Left lobe of liver (tissue), 2 donors: ENCODE measurements at regions not wholly inside any gene's neighbourhood (a gene's known extent, or its start where the extent isn't known, plus 50 kb on each side); places are given as distances from the start of the nearest gene placed in this dataset.
"Not testable (repeated sequence)": the region's sequence is repeated elsewhere in the genome, so short reads cannot be mapped to it uniquely, and the experiment has no call there.

Source experiments
- ATAC-seq: fragments of 200-7000 bp; cut with Tn5 transposase; one replicate; pipeline ENCODE4 v1.9.1; 2020; ENCODE audit warnings: mild to moderate bottlenecking, moderate library complexity
- DNase-seq: peaks from one replicate; pipeline ENCODE4 v3.0.0-alpha.2; 2020; ENCODE audit warnings: low spot score
- donor health status: DM: no; HTN: no; CAD: no; lungs with moderate emphysema.
- donor health status: DM: no; HTN: yes; CAD: no.

DNA sequence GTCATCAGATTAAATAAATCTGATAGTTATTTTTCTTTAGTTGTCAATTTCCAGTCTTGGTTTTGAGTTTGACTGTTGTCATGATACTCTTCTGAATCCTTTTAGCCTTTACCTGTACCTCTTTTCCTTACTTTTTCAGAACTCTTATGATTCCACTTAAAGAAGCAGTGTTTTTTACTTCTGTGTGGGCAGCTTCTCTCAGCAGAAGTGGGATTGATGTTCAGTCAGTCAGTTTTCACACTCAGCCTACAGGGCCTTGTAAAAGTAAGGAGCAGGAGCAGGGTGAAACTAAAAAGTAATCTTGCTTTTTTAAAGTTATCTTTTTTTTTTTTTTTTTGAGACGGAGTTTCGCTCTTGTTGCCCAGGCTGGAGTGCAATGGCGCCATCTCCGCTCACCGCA lies 75.1 kb downstream of the HAUS1 start:
- ATAC-seq (no peak), DNase-seq (no peak)

- no peak for DNase-seq
- ATAC-seq, result no peak
Observed at GRCh38 chr18:46182633-46183358, 78.6 kb downstream of the HAUS1 start.

DNA sequence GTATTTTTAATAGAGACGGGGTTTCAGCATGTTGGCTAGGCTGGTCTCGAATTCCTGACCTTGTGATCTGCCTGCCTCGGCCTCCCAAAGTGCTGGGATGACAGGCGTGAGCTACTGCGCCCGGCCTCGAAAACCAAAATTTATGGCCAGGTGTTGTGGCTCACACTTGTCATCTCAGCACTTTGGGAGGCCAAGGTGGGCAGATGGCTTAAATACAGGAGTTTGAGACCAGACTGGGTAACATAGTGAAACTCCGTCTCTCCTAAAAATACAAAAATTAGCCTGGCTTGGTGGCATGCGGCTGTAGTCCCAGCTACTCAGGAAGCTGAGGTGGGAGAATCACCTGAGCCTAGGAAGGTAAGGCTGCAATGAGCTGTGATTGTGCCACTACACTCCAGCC lies 80.1 kb downstream of the HAUS1 start:
- ATAC-seq, DNase-seq: not testable (repeated sequence)

DNA sequence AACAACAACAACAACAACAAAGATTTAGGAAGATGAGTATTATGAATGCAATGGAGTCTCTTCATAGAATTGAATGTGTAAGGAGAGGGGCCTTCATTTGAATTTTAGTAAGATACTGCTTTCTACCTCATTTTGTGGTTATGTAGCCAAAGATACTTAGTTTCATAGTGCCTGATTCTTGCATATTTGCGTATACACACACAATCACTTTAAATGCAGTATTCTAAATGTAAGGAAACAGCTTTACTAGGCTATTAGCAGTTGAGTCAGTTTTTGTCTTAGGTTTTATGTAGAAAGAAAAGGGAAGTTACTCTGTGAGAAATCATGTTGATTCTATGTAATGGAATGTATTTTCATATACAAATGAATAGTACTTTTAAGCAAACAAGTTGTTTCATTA lies 80.5 kb downstream of the HAUS1 start:
- DNase-seq (no peak), ATAC-seq (no peak)

GRCh38 chr18:46190667-46191066 lies 86.5 kb downstream of the HAUS1 start:
- no peak for ATAC-seq
- no peak for DNase-seq

DNA sequence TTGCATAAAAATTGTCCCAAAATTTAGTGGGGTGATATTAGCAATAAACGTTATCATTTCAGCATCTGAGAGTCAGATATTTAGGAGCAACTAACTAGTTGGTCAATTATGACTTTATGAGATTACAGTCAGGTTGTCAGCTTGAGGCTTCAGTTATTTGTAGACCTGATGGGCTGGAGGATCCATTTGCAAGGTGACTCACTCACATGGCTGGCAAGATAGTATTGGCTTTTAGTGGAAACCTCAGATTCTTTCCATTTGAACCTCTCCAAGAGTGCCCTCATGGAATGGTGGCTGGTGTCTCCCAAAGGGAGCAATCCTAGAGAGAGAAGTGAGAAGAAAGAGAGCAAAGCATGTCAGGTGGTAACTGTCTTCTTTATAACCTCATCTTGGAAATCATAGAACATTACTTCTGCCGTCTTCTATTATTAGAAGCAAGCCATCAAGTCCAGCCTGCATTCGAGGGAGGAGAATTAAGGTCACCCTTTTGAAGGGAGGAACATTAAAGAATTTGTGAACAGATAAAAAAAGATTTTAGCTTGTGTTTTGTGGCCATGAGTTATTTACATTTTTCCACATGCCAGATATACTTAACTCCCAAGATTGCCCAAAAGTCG lies 92.5 kb downstream of the HAUS1 start:
- ATAC-seq (no peak), DNase-seq (no peak)

DNA sequence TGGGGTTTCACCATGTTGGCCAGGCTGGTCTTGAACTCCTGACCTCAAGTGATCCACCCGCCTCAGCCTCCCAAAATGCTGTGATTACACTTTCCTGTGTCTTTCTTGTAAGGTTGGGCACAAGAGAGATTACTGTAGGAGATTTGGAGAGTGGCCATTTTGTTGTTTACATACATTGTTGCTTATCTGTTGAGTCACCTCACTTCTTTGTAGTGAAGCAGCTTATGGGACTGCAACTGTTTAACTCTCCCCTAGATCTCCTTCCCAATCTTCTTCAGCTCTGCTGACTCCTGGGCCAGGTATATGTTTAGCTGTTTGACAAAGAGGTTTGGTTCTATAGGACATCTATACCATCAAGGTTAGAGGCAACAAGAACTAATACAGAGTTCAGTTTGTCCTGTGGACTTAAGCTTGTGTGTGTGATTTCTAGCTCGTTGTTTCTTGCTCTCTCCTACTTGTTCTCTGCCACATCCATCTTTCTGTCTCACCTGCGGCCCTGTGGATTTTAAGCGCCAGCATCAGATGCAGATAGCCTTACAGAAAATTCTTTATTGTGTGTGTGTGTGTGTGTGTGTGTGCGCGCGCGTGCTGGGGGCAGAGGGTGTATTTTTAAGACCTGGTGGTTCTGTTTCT lies 95.4 kb downstream of the HAUS1 start:
- DNase-seq, result no peak
- ATAC-seq, result peak; percentile 60

- DNase-seq, ATAC-seq: not testable (repeated sequence)
Observed at GRCh38 chr18:46200178-46201055, 96.2 kb downstream of the HAUS1 start.

DNA sequence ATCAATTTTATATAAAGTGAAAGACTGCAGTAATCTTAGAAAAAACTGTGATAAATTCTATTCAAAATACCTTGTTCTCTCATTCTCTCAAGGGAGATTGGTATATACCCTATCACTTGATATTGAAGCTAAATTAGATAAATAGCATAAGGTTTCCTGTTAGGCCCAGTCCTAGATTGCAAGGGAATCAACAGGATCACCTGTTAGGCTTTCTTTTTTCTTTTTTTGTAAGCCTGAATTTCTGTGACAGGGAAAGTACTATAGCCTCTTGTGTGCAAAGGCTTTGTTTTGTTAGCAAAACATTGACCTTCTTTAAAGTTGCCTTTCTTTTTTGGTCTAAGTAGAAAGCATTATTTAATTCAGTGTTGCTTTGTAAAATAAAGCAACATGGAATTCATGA lies 100.0 kb downstream of the HAUS1 start:
- DNase-seq, result no peak
- no peak for ATAC-seq

DNA sequence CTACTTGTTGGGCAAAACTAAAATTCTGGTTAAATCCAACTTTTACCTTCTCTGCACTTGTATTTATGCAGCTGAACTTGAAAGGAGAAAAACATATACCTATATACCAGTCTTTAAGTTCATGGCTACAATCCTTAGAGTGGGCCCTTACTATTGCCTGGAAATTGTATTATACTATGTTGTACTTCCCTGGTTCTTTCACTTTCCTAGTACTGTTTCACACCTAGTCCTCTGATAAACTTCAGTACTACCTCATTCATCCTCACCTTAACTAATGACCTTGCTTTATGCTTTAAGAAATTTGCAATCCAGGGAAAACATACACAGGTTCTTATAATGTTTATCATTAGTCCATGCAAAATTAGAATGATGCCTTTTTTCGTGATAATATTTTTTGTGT lies 103.8 kb downstream of the HAUS1 start:
- ATAC-seq (no peak), DNase-seq (no peak)

DNA sequence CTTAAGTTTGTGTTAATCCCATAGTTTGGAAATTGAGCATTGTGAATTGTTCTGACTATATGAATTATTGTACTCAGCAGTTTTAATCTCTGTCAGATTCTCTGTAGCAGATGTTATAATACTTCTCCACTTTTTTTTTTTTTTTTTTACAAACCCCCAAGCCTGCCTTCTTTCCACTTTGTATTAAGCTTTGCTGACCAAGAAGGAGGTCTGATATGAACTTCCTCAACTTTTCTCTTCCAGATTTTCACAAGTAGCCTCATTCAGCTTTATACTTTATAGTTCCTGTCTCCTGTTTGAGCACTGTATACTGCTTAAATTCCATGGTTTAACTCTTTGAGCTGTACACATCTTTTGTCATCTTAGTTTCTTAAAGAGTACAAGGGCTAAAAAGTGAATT lies 105.0 kb downstream of the HAUS1 start:
- DNase-seq (no peak), ATAC-seq (no peak)

DNA sequence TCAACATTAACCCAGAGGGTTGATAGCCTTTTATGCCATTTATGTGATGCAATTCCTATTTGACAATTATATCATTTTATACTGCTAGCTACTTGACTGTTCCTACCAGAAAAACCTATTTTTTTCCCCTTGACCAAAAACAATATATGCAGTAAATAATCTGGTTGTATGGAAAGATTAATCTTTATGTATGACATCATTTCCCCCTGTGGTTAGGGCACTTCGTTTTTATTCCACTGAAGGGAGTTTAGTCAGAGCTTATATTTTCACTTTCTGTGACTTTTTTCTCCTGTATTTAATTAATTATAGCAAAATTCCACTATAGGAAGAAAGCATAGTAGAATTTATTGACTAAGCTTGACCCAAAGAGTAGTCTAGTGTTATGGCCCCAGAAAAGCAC lies 107.6 kb downstream of the HAUS1 start:
- DNase-seq, result no peak
- ATAC-seq, result no peak

DNA sequence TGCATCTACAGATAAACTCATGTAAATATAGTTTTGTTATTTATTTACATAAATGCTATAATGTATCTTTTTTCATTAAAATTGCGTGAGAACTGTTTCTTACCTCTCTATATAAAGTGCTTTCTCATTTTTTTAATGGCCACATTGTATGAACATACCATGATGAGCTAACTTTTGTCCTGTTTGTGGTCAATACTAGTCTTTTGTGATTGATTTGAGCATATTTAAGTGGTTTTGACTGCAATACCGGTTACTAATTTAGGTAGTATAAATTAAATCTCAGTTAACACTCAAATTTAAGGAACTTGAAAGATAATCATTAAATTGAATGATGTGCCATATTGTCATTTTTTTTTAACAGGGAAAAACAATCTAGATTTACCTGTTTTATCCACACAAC lies 108.2 kb downstream of the HAUS1 start:
- no peak for DNase-seq
- no peak for ATAC-seq

GRCh38 chr18:46213295-46213694 lies 109.1 kb downstream of the HAUS1 start:
- ATAC-seq (peak; percentile 53), DNase-seq (no peak)

DNA sequence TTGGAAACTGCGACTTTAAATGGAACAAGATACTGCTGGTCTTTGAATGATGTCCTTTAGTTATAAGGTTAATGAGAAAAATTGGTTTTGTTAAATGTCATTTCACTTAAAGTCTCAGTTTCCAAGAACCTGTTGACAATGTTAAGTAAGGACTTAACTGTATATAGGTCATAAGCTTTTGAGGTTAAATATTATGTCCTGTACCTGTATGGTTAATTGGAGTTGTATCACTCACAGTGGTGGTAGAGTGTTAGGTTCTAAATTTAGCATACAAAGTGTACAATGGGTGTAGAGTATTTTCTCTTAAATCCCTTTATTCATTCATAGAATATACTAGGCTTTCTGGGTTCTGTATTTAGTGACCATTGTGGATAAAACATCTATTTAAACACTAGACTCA lies 110.2 kb downstream of the HAUS1 start:
- no peak for DNase-seq
- no peak for ATAC-seq

- ATAC-seq (peak; percentile 94), DNase-seq (peak; percentile 71)
Observed at GRCh38 chr18:46215902-46216723, 111.9 kb downstream of the HAUS1 start.

- ATAC-seq (no peak), DNase-seq (no peak)
Observed at GRCh38 chr18:46220116-46220515, 115.9 kb downstream of the HAUS1 start.

- no peak for ATAC-seq
- no peak for DNase-seq
Observed at GRCh38 chr18:46222093-46222492, 117.9 kb downstream of the HAUS1 start.

GRCh38 chr18:46222710-46223360 lies 118.7 kb downstream of the HAUS1 start:
- ATAC-seq (peak; percentile 23), DNase-seq (no peak)

DNA sequence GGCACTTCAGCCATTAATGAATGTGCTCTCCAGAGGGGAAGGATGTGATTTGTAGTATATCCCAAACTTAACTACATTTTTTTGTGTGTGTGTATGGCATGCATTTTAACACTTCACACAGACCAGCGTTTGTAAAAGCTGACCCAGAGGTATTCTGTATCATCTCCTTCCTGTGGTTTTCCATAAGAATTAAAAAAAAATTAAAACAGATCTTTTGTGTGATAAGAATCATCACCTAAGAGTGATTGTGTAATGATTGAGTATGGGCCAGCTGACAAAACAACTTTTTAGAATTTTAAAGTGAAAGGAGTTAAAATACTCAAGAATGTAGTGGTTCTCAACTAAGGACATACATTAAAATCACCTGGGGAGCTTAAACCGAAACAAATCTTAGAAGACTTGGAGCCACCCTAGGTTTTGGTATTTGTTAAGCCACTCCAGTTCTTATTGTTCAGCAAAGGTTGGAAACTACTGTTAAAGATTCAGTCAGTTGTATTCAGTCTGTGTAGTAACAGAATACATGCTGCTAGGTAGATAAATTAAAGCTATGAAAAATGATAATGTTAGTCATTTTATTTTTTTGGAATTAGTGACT lies 120.1 kb downstream of the HAUS1 start:
- no peak for DNase-seq
- no peak for ATAC-seq
